LNCaP clone FGC (cell line): ENCODE measurements at regions not wholly inside any gene's neighbourhood (a gene's known extent, or its start where the extent isn't known, plus 50 kb on each side); places are given as distances from the start of the nearest gene placed in this dataset.
A peak's percentile ranks its signal among the peaks of the same experiment; 100 is the strongest.
"Not testable (repeated sequence)": the region's sequence is repeated elsewhere in the genome, so short reads cannot be mapped to it uniquely, and the experiment has no call there.

ENCODE experiments used
- DNase-seq: peaks from one replicate; pipeline ENCODE4 v3.0.0-alpha.2; 2011; ENCODE audit warnings: low read depth
- H3K4me3 ChIP-seq: 2 replicates; pipeline ENCODE4 v1.5.1; 2011; ENCODE audit warnings: mild to moderate bottlenecking, low read depth, low read length, control low read depth
- CTCF ChIP-seq: IDR thresholded peaks from 2 replicates; pipeline ENCODE4 v1.5.1; 2012; ENCODE audit warnings: mild to moderate bottlenecking; ENCODE audit not compliant: control insufficient read depth, insufficient read depth; ENCODE audit errors: extremely low read depth

GRCh38 chr2:131659168-131659572 is 131.5 kb downstream of the CCDC74A start:
- no peak for TF ChIP-seq CTCF
- no peak overlapping the region for H3K4me3 ChIP-seq
- DNase-seq, result no peak

GRCh38 chr2:131661101-131661782 is 133.6 kb downstream of the CCDC74A start:
- H3K4me3 ChIP-seq, DNase-seq: not testable (repeated sequence)

GRCh38 chr2:131661884-131662535 is 134.3 kb downstream of the CCDC74A start:
- H3K4me3 ChIP-seq, DNase-seq: not testable (repeated sequence)

DNA sequence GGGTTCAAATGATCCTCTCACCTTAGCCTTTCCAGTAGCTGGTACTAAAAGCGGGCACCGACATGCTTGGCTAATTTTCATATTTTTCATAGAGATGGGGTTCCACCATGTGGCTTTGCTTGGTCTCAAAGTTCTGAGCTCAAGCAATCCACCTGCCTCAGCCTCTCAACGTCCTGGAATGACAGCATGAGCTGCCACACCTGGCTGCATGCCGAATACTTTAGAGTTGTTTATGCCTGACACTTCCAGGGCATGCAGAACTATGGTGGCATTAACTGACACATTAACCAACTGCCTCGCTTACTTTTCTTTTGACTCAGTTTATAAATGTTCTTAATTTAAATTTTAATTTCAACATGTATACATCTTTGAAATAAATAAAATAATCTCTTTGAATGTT is 135.8 kb downstream of the CCDC74A start:
- not testable (repeated sequence) for H3K4me3 ChIP-seq, DNase-seq

GRCh38 chr2:131665716-131666115 is 138.0 kb downstream of the CCDC74A start:
- not testable (repeated sequence) for DNase-seq, H3K4me3 ChIP-seq

DNA sequence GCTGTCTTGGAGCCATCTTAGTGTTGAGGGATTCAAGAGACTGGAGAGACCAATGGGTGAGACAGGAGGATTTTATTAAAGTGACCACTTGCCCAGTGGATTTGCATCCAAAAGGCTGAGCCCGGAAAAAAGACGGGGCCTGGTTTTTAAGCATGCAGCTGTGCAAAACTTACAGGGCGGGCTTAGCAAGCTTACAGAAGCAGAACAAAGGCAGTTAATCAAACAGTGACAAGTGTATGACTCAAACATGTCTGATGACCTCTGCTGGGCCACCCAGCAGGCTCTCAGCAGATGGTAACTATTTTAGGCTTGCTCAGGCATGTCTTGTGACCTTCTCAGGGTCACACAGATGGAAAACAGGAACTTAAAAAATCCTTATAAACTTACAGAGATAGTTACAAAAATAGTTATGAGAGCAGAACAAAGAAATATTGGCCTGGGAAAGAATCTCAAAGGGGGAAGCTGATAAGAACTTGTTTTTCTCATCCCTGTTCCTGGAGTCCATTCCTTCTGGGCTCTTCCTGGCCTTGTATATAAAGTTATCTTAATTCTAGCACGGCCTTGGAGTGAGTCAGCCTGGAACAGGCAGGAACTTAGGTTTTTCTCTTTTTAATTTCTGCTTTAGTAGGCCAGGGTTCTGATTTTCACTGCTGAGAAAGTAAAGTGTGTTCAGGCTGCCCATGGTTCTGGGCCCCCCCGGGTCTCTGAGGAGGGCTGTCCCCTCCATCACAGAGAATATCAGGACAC is 141.3 kb downstream of the CCDC74A start:
- not testable (repeated sequence) for H3K4me3 ChIP-seq, DNase-seq

DNA sequence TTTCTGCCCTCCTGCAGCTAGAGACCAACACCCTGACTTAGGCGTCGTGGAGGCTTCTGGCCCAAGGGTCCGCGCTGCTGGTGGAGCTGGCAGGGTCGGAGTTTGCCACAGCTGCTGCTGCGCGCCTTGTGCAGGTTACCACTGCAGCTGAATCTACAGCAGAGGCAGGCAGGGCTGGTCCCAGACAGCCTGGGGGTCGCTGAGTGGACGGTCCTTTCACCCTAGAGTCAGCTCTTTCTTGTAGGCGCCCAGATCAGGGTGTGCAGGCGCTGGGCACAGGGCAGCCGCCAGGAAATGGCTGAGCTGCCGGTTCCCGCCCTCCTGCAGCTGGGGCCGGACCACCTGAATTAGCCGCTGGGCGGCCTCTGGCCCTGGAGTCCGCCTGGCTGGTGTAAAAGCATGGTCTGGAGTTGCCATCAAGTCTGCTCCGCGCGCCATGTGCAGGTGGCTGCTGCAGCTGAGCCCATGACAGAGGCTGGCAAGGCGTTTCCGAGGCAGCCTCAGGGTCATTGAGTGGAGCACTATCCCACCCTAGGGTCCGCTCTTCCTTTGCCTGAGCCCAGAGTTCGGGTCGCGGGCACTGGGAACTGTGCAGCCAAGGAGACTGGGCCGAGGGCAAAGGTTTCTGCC is 144.3 kb downstream of the CCDC74A start:
- not testable (repeated sequence) for H3K4me3 ChIP-seq

DNA sequence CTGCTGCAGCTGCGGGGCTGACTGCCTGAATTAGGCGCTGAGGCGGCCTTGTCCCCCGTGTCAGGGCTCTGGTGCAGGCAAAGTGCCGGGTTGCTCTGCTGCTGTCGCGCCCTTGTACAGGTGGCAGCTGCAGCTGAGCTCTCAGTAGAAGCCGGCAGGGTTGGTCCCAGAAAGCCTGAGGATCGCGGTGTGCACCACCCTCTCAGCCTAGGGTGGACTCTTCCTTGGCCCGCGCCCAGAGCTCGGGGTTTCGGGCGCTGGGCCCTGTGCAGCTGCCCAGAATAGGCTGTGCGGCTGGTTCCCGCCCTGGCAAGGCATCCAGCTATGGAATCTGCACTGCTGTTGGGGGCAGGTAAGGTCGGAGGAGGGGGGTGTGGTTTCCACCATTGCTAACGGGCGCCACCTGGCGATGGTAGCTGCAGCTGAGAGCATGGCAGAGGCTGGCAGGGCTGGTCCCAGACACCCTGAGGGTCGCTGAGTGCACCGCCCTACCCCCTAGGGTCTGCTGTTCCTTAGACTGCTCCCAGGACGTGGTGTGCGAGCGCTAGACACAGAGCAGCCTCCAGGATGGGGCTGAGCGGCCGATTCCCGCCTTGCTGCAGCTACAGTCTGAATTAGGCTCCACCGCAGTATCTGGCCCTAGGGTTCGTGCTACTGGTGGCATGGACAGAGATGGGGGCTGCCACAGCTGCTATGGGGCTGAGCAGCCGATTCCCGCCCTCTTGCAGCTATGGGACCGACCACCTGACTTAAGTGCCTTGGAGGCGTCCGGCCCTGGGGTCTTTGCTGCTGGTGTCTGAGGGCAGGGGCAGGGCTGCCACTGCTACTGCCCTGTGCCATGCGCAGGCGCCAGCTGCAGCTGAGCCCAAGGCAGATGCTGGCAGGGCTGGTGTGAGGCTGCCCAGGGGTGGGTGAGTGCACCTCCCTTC is 145.0 kb downstream of the CCDC74A start:
- peak; percentile 43 for TF ChIP-seq CTCF
- peak overlapping the region; percentile 39; the same call in 1 of the 2 replicates for H3K4me3 ChIP-seq
- not testable (repeated sequence) for DNase-seq

More for the DNA sequence above, 144.3 kb downstream of the CCDC74A start:
- not testable (repeated sequence) for DNase-seq

- DNase-seq, result no peak
- H3K4me3 ChIP-seq, result peak overlapping the region; percentile 39
- TF ChIP-seq CTCF, result peak; percentile 85
Observed at GRCh38 chr2:131673400-131674173, 145.9 kb downstream of the CCDC74A start.
